HG03439 (cell line): ENCODE measurements at regions not wholly inside any gene's neighbourhood (a gene's known extent, or its start where the extent isn't known, plus 50 kb on each side); places are given as distances from the start of the nearest gene placed in this dataset.
"Not testable (repeated sequence)": the region's sequence is repeated elsewhere in the genome, so short reads cannot be mapped to it uniquely, and the experiment has no call there.

Experiments used
- ATAC-seq: cut with Tn5 transposase; IDR thresholded peaks from one replicate; pipeline ENCODE4 v1.9.1; 2021; ENCODE audit warnings: mild to moderate bottlenecking, moderate library complexity; ENCODE audit not compliant: unreplicated experiment

DNA sequence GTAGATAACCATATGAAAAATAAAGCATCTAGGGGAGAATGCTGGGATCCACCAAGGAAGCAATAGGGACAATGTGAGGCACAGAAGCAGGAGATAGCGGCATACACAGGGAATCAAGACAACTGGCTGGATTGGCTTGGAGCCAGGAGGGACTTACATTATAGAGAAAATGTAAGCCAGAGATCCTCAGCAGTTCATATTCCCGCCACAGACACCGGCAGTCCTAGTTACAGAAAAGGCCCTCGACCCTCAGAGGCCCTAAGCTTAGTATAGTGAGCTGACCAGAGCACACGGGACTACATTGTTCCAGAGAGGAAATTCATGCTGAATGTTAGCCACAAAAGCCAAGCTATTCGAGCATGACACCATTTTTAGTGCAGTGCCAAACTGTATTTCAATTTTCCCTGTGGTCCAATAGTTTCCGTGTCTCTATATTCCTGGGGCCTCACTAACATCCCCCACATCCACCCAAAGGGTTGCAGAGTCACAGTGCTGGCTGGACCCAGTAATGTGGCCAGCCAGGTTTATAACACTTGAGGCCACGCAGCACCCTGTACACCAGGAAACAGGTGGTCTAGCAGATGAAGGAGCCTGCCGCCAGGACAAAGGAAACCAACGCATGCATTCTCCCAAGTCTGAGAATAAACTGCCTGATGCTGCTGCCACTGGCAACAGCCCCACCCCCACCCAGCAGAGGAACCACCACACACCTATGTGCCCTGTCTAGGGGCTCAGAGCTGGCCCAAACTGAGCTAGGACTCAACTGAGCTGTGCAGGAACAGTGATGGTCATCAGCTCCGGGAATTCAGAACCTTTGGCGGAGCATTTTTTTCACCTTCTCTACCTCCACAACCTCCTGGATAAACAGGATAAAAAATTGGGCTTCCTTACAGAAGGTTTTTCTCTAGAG, 693.2 kb upstream of the CHD1 start:
- no peak for ATAC-seq

DNA sequence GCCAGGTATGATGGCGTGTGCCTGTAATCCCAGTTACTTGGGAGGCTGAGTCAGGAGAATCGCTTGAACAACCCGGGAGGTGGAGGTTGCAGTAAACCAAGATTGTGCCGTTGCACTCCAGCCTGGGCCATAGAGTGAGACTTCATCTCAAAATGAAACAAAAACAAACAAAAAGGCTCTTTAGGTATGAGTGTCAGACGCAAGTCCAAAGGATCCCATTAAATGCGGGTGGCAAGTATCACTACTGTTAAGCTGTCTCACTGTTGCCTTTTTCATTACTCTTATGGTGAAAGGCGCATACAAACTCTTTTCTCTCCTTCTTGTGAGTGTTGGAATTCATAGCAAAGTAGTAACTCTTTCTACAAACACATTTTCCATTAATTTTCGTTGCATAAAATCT, 688.5 kb upstream of the CHD1 start:
- no peak for ATAC-seq

DNA sequence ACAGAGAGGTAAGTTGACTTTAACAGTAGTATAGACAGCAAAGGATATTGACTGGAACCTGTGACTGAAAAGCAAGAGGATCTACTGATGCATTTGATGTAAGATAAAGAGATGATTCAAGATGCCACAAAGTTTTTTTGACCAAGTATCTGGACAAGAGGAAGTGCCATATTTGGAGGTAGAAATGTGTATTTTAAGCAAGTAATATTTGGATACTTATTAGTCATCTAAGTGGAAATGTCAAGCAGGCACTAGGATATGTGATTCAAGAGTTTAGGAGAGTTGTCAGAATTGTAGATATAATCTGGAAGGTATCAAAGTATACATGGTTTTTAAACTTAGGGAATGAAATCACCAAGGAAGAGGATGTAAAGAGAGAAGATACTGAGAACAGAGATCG, 686.1 kb upstream of the CHD1 start:
- ATAC-seq, result no peak

DNA sequence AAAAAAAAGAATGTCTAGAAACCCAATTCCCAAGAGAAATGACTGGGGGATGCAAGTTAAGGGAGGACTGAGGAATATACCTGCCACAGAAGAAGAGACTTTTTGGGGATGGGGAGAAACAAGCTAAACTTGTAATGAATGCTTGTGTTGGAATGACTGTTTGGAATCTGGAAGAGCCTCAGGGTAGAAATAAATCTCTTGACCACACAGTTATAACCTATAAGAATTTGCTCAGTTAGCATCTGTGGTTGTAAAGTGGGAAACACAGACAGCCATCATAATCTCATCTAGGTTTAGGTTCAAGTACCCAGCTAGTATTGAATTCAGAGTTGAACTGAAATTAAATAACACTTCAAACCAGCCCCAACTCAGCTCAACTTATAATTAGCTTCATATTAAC, 678.3 kb upstream of the CHD1 start:
- no peak for ATAC-seq

DNA sequence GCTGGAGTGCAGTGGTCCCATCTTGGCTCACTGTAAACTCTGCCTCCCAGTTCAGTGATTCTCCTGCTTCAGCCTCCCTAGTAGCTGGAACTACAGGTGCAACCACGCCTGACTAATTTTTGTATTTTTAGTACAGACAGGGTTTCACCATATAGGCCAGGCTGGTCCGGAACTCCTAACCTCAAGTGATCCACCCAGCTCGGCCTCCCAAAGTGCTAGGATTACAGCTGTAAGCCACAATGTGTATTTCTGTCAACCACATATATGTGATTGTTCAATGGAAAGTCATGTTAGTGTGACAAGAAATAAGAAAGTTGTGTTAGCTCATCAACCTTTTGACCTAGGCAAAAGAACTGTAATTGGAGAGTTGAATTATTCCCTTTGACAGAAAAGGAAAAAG, 677.1 kb upstream of the CHD1 start:
- ATAC-seq, result no peak

DNA sequence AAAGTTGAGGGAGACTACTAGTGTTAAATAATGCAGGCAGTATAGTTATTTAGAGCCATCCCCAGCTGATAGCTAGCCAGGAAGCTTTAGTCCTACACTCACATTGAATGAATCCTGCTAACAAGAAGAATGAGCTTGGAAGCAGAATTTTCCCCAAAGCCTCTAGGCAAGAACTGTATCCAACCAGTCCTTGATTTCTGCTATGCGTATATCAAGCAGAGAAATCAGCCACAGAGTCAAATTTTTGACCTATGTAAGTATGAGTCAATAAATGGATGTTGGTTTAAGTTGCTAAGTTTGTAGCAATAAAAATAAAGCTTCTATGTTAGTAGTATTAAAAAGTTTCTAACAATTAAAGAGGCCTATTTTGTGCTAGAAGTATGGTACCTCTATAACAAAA, 672.1 kb upstream of the CHD1 start:
- no peak for ATAC-seq

DNA sequence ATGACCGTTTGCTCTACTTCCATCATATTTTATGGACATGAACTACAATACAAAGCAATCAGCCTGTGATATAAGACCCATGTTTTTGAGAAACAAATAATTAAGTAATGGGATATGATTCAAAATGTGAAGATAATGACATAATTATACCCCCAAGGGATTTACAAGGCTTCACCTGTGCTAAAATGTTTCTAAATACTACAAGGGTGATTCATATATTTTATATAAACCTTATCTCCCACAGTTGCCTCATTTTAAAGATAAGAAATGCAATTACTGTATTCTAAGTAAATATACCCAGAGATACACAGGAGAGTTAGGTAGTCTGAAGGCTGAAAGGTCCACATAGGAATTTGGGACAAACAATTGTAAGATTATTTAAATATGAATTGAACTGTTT, 662.0 kb upstream of the CHD1 start:
- ATAC-seq, result no peak

DNA sequence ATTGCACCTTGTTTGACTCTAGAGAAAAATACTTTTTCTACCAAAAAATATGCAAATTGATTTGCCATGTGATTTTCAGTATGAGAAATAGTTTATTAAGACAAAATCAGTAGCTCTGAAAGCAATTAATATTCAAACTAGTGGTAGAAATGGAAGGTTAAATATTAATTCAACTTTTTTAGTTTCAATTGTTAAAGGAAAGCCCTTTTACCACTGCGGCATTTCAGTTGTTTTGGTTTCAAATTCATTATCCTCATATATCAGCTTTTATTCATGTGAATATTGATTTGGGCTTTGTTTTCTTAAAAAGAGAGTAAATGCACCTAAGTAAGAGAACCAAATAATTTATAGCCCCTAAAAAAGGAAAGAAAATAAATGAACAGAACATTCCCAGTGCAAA, 660.6 kb upstream of the CHD1 start:
- ATAC-seq, result no peak

DNA sequence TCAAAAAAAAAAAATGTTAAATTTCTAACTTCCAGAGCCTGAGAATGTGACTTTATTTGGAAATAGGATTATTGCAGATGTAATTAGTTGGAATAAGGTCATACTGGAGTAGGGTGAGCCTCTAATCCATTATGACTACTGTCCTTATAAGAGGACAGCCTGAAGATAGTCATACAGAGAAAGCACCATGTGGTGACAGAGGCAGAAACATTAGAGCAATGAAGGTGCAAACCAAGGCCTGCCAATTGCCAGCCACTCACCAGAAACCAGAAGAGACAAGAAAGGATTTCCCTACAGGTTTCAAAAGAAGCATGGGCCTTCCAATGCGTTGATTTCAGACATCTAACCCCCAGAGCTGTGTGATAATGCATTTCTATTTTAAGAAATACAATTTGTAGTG, 659.2 kb upstream of the CHD1 start:
- peak; percentile 51 for ATAC-seq

DNA sequence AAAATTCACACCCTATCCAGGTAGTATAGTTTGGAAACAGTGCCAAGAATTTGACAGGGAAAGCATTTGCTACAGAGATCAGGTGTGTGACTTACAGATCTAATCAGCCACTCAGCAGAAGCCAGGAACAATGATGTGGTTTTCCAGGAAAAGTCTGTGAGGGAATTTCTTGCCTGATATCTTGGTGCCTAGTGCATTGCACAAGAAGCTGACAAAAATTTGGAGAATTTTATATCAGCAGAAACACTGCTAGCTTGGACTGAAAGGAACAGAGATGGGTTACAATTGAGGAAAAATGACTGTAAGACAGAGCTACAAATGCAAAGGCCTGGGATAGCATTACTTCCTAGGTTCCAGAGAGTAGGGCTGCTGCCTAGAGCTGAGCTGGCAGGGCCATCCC, 658.1 kb upstream of the CHD1 start:
- no peak for ATAC-seq

DNA sequence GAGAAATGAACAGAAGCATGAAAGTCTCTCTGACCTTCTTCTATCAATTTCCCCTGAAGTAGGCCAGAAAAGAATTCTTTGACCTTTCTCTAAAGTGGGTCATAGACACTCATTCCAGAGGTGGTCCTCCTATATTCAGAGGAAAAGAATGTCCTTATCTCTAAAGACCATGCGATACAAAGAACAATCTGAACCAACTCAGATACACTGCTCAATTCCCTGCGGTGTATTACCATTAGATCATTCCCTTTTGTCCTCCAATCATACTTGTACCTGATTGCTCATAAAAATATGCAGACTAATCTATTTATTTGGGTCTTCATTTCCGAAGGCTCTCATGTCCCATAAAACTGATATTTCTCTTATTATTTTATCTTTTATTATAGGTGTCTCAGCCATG, 652.4 kb upstream of the CHD1 start:
- not testable (repeated sequence) for ATAC-seq

DNA sequence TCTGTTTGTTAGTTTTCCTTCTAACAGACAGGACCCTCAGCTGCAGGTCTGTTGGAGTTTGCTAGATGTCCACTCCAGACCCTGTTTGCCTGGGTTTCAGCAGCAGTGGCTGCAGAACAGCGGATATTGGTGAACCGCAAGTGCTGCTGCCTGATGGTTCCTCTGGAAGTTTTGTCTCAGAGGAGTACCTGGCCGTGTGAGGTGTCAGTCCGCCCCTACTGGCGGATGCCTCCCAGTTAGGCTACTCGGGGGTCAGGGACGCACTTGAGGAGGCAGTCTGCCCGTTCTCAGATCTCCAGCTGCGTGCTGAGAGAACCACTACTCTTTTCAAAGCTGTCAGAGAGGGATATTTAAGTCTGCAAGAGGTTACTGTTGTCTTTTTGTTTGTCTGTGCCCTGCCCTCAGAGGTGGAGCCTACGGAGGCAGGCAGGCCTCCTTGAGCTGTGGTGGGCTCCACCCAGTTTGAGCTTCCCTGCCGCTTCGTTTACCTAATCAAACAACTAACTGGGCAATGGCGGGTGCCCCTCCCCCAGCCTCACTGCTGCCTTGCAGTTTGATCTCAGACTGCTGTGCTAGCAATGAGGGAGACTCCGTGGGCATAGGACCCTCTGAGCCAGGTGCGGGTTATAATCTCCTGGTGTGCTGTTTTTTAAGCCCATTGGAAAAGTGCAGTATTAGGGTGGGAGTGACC, 634.3 kb upstream of the CHD1 start:
- not testable (repeated sequence) for ATAC-seq

DNA sequence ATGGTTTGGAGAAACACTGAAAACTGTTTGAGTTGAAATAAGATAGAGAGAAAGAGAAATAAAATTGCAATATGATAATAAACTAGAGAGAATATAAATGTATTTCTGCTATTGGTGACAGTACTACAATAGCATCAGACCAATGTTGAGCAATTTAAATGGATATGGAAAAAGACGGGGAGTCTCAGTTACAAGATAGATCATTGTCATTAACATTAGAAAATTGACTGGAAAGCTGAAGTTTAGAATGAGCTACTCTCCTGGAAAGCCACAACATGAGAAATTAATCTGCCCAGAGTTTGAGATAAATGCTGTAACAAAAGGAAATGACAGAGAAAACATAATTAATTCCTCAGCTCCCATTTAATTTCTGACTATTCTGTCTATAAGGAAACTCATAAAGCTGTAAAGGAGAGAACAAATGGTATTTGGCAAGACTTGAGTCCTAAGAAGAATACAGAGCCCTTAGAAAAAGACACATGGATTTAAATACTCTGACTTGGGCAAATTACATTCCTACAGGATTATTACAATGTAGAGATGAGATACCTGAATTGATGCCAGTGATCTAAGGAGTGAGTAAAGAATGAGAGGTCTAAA, 624.5 kb upstream of the CHD1 start:
- ATAC-seq, result no peak

DNA sequence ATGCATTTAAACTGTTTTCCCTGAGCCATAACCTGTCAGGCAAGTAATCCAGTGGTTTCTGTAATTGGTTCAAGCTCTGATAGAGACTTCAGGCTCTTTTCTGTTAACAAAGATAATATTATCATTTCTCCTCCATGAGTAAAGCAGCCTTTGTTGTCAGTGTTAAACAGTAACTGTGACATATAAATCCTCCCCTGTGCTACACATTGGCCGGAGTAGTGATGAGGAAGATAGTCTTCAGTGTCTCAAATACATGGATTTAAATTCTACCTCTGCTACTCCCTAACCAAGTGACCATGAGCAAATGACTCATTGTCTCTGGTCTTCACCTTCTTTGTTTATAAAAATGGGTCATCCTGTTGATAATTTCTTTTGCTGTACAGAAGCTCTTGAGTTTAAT, 615.5 kb upstream of the CHD1 start:
- no peak for ATAC-seq

DNA sequence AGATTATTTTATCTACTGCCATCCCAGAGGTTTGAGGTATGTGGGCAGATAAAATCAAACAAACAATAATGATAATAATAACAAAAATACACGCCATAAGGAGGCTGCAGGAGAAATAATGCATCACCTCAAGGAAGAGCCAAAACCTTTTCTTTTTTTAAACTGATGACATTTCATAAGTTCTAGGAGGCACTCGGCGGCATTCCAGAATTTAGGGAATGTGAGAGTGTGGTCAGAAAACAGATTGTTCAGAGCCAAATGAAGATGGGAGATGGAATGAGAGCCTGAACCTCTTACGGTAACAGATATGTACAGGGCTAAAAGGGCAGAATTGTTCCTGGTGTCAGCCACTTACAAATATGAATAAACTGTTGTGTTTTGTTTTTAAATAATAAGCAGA, 615.0 kb upstream of the CHD1 start:
- no peak for ATAC-seq

DNA sequence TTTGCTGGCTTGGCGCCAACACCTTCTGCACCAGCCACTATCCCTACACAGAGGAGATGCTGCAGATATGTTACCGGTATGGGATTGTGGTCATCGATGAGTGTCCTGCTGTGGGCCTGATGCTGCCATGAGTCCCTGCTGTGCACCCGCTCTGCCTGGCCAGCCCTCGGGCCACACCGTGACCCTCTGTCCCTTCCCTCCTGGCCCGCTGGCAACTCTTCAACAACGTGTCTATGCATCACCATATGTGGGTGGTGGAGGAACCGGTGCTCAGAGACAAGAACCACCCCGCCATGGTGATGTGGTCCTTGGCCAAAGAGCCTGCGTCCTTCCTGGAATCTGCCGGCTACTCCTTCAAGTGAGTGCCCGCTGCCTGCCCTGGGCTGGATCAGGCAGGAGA, 605.4 kb upstream of the CHD1 start:
- not testable (repeated sequence) for ATAC-seq

DNA sequence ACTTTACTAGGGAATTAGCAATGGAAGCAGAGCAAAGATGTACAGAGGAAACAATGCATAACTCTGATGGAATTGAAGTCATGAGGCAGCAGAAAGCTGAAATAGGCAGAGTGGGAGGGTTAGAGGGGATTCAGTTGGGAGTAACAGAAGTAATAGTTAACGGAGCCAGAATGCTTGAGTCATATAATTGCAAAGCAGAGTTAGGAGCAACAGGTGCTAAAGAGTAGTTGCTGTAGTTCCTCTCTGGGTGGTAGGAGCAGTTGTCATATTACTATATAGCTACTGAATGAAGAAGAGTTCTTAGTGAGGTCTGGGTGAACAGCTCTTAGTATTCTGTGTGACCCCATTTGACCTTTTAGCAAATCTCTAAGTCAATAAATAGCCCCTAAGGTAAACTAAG, 592.9 kb upstream of the CHD1 start:
- ATAC-seq, result not testable (repeated sequence)

DNA sequence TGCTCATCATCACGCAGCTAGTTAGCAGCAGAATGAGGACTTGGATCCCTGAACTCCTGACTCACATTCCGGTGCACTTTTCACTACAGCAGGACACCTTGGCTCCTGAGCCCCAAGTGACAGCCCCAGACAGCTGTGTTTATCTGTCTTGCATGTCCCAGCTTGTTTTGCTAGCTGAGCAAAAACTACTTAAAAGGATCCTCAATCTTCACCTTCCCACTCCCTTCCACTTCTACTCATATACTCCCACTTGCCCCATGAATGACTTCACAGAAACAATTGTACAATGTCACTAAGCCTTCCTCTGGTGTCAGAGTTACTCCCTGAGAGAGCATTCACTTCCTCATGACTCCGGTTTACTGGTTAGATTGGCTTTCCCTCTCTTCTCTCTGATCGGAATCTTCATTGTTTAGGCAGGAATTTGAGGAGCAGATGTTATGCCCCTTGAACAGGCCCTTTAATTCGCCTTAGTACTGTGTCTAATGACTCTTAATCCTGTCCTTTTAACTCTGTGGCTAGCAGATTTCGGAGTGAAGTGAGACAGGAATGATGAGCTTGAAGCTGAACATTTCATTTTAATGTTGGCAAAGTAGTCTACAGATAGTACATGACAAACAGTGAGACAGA, 587.2 kb upstream of the CHD1 start:
- not testable (repeated sequence) for ATAC-seq

DNA sequence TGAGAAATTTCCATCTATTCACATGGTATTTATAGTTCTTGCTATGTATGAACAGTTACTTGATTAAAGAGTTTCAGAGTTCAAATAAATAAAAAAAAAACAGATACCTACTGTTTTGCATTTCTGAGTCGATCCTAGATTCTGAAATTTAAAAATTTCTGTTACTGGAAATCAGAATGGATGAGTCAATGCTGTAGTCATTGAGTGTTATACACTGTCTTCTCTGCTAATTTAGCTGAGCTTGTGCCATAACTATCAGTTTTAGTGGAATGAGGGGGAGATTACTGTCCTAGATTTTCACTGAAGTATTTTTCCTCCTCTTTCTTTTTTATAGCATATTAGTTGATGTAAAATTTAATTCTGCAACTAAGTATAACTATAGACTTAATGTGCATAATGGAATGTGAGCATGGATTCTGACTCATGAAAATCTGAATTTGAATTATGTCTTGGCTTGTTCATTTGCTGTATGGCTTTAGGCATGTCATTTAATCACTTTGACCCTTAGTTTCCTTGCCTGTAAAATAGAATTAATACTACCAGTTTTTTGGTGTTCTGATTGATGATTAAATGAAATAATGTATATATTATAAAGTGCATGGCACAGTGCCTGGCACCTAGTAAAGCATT, 581.5 kb upstream of the CHD1 start:
- not testable (repeated sequence) for ATAC-seq

DNA sequence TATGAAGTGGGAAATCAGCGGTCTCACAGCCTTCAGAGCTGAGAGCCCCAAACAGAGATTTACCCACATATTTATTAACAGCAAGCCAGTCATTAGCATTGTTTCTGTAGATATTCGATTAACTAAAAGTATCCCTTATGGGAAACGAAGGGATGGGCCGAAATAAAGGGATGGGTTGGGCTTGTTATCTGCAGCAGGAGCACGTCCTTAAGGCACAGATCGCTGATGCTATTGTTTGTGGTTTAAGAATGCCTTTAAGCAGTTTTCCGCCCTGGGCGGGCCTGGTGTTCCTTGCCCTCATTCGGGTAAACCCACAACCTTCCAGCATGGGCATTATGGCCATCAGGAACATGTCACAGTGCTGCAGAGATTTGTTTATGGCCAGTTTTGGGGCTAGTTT, 580.3 kb upstream of the CHD1 start:
- not testable (repeated sequence) for ATAC-seq

DNA sequence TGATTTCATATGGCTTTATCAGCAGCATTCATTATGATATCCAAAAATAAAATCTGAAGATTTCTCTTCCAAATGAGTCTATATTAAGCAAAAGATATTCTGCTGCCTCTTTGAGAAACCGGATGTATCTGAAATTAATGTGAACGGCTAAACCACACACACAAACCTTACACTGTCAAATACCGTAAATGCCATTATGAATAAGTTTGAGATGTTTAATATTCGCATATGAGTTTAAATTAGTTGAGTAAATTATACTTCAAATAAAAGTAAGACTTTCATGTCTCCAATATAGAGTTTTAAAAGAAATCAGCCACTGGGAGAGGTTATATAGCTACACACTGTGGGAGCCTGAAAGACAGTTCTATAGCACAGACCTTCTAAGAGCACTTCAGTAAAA, 566.6 kb upstream of the CHD1 start:
- ATAC-seq, result not testable (repeated sequence)
